ENCODE measurements at regions not wholly inside any gene's neighbourhood (a gene's known extent, or its start where the extent isn't known, plus 50 kb on each side); places are given as distances from the start of the nearest gene placed in this dataset.

GRCh38 chrX:76920607-76921006 is 493.1 kb downstream of the MAGEE1 start:
- TF ChIP-seq, protein P1, sequence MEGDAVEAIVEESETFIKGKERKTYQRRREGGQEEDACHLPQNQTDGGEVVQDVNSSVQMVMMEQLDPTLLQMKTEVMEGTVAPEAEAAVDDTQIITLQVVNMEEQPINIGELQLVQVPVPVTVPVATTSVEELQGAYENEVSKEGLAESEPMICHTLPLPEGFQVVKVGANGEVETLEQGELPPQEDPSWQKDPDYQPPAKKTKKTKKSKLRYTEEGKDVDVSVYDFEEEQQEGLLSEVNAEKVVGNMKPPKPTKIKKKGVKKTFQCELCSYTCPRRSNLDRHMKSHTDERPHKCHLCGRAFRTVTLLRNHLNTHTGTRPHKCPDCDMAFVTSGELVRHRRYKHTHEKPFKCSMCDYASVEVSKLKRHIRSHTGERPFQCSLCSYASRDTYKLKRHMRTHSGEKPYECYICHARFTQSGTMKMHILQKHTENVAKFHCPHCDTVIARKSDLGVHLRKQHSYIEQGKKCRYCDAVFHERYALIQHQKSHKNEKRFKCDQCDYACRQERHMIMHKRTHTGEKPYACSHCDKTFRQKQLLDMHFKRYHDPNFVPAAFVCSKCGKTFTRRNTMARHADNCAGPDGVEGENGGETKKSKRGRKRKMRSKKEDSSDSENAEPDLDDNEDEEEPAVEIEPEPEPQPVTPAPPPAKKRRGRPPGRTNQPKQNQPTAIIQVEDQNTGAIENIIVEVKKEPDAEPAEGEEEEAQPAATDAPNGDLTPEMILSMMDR (conservative IDR thresholded peaks at IDR 0.05; ENCODE audit: low read depth, low read length), result no peak
- TF ChIP-seq RAD21 (IDR thresholded peaks at IDR 0.05; ENCODE audit: low read length), result no peak
- no peak for TF ChIP-seq POLR2A (IDR thresholded peaks at IDR 0.05; ENCODE audit: low read depth, low read length)
- TF ChIP-seq MAFK (IDR thresholded peaks at IDR 0.05; ENCODE audit: low read depth, low read length), result no peak
- TF ChIP-seq CEBPB (IDR thresholded peaks at IDR 0.05; ENCODE audit: low read depth, low read length), result no peak
- TF ChIP-seq RFX5 (IDR thresholded peaks at IDR 0.05; ENCODE audit: low read depth, low read length), result no peak
- no peak for TF ChIP-seq MXI1 (IDR thresholded peaks at IDR 0.05; ENCODE audit: borderline replicate concordance, low read depth, low read length)
- TF ChIP-seq, protein P2, sequence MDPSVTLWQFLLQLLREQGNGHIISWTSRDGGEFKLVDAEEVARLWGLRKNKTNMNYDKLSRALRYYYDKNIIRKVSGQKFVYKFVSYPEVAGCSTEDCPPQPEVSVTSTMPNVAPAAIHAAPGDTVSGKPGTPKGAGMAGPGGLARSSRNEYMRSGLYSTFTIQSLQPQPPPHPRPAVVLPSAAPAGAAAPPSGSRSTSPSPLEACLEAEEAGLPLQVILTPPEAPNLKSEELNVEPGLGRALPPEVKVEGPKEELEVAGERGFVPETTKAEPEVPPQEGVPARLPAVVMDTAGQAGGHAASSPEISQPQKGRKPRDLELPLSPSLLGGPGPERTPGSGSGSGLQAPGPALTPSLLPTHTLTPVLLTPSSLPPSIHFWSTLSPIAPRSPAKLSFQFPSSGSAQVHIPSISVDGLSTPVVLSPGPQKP (IDR thresholded peaks at IDR 0.05; ENCODE audit: borderline replicate concordance, low read depth, low read length), result no peak
- no peak for TF ChIP-seq MAZ (IDR thresholded peaks at IDR 0.05; ENCODE audit: borderline replicate concordance, low read depth, low read length)
- no peak for TF ChIP-seq CHD1 (IDR thresholded peaks at IDR 0.05; ENCODE audit: low read depth, low read length)
- no peak for TF ChIP-seq RCOR1 (IDR thresholded peaks at IDR 0.05; ENCODE audit: insufficient replicate concordance, low read length)
- no peak for TF ChIP-seq FOS (IDR thresholded peaks at IDR 0.05; ENCODE audit: low read depth, low read length)

Measured in IMR-90 (cell line).